Activated naive CD4-positive, alpha-beta T cell treated with anti-CD3 and anti-CD28 coated beads, Interleukin-2, amount 50 U/mL, for 16 hours (primary cell): ENCODE measurements at regions not wholly inside any gene's neighbourhood (a gene's known extent, or its start where the extent isn't known, plus 50 kb on each side); places are given as distances from the start of the nearest gene placed in this dataset.
"Not testable (repeated sequence)": the region's sequence is repeated elsewhere in the genome, so short reads cannot be mapped to it uniquely, and the experiment has no call there.

Source experiments
- DNase-seq: peaks from one replicate; pipeline ENCODE4 v3.0.0-alpha.2; 2020

DNA sequence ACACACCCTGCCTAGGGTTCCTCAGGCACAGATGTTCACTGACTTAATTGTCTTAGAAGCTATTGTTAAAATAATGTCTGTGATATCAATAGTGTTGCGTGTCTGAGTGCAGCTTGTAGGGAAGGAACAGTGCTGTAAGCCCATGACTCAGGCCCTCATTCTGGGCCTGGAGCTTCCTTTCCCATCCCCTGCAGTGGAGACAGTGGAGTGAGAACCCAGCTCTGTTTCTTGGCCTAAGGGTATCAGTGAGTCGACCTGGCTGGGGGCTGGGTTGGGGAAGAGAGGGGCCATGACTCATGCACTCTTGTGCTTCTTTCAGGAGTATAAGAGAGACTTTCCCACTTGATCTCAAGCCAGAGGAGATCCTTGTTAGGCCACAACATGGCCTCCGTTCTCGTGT, 106.8 kb downstream of the HRH4 start:
- DNase-seq: no peak

DNA sequence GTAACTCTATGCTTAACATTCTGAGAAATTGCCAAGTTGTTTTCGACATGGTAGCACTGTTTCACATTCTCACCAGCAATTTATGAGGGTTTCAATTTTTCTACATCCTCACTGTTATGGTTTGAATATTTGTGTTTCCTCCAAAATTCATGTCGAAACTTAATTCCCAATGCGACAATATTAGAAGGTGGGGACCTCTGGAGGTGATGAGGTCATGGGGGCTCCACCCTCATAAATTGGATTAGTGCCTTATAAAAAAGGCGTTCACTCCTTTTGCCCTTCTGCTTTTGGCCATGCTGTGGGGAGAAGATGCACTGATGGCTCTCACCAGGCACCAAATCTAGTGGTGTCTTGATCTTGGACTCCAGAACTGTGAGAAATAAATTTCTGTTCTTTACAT, 110.3 kb downstream of the HRH4 start:
- no peak for DNase-seq

DNA sequence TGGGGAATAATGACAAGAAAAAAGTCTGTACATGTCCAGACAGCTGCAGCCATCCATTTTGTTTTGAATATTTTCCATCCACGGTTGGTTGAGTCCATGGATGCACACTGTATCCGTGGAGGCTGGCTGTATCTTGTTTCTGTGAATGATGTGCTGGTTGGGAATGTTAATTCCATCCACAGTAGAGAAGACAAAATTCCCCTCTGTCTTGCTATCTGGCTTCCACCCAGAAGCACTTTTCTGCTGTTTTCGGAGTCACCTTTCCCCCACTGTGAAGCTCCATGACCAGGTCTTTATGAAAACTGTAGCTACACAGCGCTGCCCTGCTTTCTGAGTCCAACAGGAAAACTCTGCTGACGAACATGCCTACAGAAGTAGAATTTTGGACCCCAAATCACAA, 122.3 kb downstream of the HRH4 start:
- no peak for DNase-seq

DNA sequence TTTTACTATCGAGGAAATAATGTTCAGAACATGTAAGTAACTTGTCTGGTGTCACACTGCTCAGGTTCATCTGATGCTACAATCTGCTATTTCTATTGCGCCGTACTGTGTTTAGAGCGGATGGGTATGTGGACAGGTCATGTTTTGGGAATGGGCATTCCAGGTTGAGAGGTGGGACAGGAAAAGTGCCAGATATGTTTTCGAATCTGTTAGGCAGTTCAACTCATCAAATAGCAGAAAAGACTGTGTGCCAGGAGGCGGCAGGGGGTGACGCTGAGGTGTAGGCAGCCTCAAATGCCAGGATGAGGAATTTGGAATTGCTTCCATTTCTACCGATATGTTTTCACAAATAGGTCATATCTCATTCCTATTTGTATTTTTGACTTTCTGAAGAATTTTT, 123.8 kb downstream of the HRH4 start:
- no peak for DNase-seq

DNA sequence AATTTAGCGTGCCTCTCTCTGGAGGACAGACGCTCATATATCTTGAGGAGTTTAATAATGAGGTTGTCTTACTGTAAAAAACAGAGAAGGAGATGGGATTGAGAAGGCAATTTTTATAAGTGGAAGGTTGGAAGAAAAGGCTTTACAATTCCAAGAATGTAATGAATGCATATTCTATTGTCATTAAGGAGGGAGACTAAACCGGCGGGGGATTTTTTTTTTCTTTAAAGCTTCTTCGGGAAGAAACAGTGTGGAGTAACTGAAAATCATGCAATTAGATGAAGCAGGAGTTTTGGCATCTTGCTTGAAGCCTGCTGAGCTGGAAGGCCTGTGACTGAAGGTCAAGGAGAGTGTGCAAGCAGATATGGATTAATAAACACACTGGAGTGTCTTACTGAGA, 124.4 kb downstream of the HRH4 start:
- no peak for DNase-seq

DNA sequence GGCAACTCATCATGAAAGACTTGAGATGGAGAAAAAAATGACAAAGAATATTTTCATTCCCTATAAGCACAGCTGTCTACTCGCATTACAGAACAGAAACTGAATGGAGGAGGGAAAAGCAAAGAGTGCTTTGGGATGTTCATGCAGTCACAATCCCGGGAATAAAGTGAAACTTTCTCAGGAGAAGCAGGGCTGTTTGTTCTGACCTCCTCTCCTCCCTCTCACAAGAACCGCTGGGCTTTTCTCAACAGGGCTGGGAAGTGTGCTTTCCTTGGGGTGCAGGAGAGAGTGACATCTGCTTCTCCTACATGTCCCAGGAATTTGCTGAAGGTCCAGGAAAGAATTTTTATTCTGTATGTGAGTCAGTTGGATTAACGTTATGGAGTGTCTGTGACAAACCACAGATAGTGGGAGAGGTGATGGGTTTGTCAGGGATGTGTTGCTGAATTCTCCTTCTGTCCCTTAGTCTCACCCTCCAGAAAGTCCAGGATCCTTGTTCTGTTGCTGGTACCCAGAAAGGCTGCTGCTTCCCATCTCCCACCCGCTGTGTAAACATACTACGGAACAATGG, 125.6 kb downstream of the HRH4 start:
- no peak for DNase-seq

DNA sequence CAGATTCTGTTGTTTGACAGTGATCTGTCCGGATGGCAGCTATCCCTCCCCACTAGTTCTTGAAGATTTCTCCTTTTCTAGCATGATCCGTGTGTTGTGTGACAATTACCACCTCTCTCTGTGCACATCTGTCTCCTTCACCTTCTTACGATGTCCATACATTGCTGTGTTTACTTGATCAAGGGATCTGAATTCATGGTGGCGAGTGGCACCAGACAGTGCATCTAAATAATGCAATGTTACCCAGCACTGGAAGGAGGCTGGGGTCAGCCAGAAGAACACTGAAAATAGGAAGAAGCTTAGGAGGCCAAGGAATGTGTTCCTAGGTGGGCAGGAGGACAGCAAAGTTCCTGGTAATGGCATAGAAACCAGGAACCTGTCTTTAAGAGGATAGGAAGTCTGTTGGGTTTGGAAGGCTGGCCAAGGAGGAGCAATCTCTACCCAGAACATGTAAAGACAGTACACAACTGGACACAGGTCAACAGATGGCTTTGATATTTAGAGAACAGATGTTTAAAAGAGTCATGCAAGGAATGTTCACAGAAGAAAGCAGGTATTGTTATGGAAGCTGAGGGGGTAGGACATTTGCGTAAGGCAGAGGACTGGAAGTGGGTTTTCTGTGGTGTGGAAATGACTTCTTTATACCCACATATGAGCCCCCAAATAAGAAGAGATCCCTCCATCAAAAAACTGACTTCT, 126.4 kb downstream of the HRH4 start:
- DNase-seq: no peak

DNA sequence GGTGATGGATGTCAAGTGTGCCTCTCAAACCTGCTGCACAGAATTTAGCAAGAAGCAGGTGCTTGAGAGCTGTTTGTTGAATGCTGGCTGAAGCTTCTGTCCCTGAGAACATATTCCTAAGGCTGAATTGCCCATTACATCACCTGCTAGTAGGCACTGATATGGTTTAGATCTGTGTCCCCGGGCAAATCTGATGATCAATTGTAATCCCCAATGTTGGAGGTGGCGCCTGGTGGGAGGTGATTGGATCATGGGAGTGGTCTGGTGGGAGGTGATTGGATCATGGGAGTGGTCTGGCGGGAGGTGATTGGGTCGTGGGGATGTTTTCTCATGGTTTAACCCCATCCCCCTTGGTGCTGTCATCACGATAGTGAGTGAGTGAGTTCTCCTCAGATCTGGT, 128.0 kb downstream of the HRH4 start:
- no peak for DNase-seq

DNA sequence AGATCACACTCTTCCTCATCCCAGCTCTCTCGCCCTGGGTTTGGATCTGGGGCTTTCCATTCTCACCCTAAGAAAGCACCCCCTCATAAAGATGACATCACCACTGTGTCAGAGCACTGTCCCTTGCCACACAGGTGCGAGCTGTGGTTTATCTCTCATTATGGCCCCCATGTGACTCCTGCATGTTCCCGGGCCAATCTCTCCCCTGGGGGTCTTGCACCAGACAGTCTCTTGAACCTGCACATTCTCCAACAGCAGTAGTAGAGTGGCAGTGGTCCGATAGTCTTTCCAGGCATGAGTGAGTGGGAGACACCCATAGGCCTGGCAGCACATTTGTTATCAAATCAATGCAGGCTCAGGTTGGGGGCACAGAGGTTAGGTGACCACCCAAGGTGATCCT, 130.5 kb downstream of the HRH4 start:
- no peak for DNase-seq

DNA sequence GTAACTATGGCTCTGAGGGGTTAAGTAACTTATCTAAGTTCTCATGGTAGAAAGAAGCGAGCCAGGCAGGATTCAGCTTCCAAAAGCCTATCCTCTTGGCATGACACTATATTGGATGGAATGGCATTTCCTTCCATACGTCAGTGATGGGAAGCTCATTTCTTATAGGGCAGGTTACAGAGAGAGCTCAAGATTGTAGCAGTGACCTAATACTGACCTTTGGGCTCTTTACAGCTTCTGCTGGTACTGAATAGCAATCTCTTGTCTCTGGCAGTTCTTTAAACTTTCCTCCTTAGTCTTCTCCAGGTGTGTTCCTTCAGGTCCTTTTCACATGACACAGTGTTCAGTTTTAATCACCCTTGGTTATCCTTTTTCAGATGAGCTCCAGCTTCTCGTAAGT, 133.0 kb downstream of the HRH4 start:
- no peak for DNase-seq

DNA sequence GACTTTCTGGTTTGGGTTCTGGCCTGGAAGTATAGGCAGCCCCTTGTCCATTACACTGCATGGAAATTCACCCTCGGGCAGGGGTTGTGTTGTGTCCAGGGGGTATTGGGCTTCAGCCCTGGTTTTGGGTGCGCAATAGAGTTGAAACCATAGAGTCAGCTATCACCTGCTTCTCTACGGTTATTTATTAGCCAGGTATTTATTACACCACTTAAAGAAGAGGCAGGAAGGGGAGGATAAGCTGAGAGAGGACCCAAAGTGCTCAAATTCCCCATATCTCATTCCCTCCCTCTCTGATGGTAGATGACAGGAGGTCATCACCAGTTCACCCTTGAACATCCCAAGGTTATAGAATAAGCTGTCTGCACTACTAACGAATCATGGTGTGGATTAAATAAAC, 133.4 kb downstream of the HRH4 start:
- DNase-seq: no peak

DNA sequence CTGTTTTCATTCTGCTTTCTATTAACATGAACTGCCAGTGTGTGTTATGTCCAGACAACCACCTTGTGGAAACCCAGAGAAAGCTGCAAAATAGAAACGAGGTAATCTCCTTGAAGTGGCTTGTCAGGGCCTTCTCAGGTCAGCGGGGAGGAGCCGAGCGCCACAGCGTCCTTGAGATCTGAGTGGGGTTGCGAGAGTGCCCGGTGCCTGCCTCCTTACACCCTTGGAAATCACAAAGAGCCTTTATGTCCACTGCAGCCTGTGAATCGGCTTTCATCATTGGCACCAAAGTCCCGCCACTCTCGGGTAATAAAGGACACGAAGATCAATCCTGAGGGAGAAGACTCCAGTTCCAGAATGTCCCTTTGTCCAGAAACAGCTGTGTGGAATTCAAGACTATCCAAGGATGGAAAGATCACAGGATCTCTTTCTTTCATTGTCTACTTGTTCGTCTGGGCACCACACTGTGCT, 135.2 kb downstream of the HRH4 start:
- no peak for DNase-seq

DNA sequence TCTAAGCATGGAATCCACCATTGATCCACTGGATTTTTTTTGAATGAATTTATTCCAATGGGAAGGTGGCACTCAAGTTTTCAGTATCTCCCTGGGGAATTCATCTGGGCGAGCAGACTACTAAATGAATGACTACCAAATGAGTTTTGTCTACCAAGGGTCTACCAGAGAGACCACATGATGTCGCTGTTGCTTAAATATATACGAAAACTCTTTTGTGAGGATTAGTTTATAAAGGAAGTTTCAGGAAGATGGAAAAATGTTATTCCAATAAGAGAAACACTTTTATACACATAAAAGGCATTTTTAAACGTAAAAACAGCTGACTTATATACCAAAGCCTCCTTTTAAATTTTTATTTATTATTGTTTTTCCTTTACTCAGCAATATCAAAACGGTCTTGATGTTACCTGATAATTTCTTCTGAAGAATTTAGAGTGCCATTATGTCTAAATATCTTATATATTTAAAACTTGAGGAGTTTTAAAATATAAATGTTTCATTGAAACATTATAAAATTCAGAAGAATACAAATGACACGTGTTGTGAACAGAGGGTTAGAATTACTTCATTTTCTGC, 139.7 kb downstream of the HRH4 start:
- no peak for DNase-seq

DNA sequence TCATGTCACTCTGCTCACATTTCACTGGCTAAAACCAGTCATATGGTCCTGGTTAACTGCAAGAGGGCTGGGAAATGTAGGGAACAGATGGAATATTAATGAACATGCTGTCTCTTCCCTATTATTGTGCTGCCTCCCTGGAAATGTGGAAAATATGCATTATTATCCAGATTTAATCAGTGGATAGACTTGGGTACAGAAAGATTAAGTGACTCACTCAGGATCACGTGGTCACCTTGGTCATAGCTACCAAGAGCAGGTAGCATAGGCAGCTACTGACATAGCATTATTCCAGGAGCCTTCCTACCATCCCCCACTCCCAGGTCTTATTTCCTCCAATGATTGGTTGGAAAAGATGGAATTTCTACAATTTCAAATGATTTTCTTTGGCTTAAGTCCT, 141.1 kb downstream of the HRH4 start:
- no peak for DNase-seq

DNA sequence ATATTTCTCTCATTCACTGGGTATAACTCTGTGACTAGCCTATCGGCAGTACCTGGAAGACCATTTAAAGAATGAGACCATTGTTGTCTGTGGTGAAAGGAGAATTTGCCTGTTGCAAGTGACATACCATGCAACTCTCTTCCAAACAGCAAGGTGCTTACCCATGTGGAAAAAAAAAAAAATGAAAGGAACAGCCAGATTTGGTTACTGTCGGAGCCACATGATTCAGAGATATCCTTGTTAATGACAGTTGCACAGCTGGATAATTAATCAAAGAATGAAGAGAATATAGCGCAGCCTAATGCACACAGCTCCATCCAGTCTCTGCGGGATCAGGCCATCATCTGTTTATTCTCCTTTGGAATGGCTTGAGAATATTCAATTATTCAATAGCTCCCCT, 141.8 kb downstream of the HRH4 start:
- DNase-seq: no peak

DNA sequence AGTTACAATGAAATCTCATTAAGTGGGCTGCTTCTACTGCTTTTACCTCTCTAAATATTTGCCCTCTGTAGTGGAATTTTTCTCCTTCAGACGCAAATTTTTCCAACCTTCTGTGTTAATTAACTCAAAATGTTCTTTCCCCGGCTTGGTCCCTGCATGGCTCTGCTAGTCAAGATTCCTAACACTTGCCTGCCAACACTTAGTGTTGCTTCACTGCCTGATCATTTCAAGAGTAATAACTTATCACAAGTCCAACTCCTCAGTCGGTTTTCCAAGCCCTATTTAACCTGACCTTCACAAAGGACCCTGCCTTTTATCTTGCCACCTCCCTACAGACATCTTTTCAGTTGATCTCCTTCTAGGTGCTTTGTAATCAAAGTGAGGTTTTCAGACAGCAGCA, 142.7 kb downstream of the HRH4 start:
- no peak for DNase-seq

DNA sequence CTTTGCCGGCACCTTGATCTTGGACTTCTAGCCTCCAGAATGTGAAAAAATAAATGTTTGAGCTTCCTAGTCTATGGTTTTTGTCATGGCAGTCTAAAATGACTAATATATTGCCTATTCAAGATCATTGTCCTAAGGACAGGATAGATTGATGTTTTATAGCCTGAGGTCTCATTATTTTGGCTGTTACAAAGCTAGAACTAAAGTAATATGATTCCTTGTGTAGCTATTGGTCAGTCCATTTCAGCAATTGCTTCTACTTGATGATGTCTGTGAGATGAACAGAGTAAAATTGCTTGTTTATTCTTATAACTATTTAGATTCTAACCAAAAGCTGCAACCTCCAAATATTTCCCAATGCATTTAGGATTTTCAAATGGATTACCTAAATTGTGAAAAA, 145.0 kb downstream of the HRH4 start:
- DNase-seq: no peak

DNA sequence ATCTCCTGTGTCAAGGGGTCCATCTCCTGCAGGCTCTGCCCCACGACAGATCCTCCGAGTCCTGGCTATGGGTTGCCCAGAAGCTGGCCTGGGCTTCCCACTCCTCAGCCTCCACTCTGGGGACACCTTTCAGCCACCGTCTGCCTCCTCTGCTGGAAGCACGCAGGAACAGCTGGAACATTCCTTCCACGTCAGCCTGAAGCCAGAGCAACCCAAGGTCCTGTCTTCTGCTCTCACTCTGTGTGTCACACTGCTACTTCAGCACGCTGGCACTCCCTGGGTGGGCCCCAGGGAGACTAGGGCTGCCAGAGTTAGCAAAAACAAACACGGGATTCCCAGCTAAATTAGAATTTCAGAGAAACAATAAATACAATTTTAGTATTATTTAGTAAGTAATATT, 148.8 kb downstream of the HRH4 start:
- DNase-seq: no peak

DNA sequence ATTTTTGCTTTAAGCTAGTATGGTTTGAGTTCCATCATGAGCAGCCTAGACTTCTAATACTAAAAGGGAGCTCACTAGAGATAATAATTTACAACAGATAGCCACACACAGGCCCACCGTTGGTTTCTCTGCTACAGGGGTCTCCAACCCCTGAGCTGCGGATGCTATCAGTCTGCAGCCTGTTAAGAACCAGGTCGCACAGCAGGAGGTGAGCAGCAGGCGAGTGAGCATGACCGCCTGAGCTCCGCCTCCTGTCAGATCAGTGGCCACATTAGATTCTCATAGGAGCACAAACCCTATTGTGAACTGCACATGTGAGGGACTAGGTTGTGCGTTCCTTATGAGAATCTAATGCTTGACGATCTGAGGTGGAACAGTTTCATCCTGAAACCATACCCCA, 150.6 kb downstream of the HRH4 start:
- no peak for DNase-seq

DNA sequence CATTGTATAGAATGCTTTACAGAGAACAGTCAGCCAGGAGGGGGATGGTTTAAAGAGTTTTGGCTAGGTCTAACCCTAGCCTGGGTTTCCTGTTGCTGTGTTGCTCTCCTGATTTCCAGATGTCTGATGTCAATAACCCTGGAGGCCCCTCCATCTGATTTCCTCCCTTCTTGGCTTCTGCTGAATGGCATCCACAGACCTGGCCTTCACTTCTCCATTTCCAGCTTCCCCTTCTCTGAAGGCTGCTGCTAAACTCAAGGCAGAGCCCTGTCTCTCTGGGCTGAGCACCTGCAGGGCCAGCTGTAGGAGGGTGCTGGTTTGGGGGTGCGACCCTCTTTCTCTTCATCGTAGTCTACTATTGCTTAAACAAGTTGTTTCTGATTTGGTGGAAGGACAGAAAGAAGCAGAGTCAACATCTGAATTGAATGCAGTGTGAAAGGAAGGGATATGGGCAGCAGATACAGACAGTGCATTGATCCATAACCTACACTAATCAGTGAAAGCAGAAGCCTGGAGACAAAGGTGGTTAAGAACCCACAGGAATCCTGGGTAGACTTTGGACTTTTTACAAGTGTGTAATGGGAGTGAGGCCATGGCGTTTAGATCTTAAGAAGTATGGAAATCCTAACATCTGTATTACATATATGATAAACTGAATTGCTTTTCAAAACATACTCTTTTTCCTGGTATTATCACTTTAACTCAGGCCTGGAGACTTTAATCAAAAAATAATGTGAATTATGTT, 153.6 kb downstream of the HRH4 start:
- no peak for DNase-seq

DNA sequence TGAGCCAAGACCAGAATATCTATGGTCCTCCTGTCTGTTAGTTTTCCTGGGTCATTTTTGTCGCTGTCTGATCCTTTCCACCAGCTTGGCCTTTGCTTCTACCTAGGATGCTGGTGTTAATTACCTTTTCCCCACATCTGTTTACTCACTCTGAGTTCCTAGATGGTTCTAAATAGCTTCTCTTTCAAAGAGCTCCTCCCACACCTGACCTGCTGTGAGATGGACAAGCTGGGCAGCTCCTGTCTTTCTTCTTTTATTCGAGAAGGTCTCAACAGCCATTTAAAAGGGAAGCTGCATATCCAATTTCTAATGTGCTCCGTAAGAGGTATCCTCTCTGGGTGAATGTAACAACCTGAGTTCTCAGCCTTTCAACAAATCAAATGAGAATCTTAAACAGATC, 156.2 kb downstream of the HRH4 start:
- DNase-seq: no peak

DNA sequence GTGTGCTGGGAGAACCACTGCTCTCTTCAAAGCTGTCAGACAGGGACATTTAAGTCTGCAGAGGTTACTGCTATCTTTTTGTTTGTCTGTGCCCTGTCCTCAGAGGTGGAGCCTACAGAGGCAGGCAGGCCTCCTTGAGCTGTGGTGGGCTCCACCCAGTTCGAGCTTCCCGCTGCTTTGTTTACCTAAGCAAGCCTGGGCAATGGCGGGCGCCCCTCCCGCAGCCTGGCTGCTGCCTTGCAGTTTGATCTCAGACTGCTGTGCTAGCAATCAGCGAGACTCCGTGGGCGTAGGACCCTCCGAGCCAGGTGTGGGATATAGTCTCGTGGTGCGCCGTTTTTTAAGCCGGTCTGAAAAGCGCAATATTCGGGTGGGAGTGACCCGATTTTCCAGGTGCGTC, 164.0 kb downstream of the HRH4 start:
- not testable (repeated sequence) for DNase-seq

DNA sequence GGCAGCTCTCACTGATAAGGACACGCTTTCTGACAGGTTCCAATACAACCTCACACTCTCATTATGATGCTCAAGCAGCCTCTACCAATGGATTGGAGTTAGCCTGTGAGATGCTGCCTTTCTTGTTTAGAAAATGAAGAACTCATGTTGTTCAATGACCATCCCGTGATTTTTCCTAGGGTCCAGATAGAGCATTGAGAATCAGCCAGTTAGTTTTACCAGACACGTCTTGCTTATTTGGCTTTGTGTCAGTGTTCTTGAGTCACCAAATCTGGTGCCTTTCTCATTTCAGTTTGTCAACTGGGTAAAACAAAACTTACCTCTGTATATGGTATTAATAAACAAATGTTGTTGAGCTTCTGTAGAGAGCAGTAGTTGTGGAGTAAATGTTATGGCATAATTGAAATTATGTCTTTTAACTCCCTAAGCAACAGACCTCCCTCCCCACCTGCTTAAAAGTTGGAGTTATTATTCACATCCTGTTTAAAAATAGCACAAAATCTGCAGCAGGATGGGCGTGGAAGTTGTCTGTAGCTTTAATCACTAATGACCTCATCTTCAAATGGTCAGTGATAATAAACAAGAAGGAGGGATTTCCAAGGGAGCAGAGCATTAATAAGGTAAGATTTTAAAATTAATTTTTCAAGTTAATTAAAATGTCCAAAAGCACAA, 167.3 kb downstream of the HRH4 start:
- no peak for DNase-seq

DNA sequence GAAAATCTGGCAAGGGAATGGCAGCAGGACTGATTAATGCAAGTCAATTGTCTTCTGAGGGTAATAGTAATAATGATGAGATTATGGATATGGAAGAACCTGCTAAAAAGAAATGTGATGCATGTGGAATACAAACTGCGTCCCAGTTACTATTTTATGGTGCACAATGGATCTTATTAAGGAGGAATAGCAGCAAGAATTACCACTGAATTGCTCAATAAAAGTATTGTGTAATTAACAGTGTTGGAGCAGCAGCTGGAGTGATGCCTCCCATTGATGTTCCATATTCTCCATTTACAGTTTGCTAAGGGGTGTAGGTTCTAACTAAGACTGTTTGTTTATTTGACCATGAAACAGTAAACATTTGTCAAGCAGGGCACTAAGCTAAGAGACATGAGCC, 167.9 kb downstream of the HRH4 start:
- no peak for DNase-seq
